T-helper 9 cell (primary cell): ENCODE measurements at regions not wholly inside any gene's neighbourhood (a gene's known extent, or its start where the extent isn't known, plus 50 kb on each side); places are given as distances from the start of the nearest gene placed in this dataset.
"Not testable (repeated sequence)": the region's sequence is repeated elsewhere in the genome, so short reads cannot be mapped to it uniquely, and the experiment has no call there.

Source experiments
- DNase-seq: peaks from one replicate; pipeline ENCODE4 v3.0.0-alpha.2; 2020

- no peak for DNase-seq
Observed at GRCh38 chr3:14252321-14253021, 73.9 kb downstream of the LSM3 start.

GRCh38 chr3:14253022-14253706 is 74.5 kb downstream of the LSM3 start:
- DNase-seq = no peak

- DNase-seq = no peak
Observed at GRCh38 chr3:14253707-14254382, 75.2 kb downstream of the LSM3 start.

DNA sequence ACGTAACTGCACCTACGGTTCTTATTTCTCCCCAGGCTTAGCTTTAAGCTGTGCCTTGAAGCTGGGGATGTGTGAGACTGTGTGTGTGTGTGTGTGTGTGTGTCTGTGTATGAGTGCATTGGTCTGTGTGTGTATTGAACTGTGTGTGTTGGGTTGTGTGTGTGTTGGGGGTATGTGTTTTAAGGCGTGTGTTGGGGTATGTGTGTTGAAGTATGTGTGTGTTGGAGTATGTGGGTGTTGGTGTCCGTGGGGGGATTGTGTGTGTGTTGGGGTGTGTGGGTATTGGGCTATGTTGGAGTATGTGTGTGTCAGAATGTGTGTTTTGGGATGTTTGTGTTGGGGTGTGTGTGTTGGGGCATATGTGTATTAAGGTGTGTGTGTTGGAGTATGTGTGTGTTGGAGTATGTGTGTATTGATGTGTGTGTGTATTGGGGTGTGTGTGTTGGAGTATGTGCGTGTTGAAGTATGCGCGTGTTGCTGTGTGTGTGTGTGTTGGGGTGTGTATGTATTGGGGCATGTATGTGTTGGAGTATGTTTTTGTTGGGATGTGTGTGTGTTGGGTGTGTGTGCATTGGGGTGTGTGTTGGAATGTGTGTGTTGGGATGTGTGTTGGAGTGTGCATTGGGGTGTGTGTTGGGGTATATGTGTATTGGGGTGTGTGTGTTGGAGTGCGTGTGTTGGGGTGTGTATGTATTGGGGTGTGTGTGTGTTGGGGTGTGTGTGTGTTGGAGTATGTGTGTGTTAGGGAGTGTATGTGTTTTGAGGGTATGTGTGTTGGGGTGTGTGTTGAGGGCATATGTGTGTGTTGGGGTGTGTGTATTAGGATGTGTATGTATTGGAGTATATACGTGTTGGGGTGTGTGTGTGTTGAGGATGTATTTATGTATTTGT is 76.4 kb downstream of the LSM3 start:
- no peak for DNase-seq

GRCh38 chr3:14256046-14256445 is 77.4 kb downstream of the LSM3 start:
- DNase-seq = no peak

- DNase-seq = no peak
Observed at GRCh38 chr3:14256561-14257342, 78.1 kb downstream of the LSM3 start.

- no peak for DNase-seq
Observed at GRCh38 chr3:14258906-14259904, 80.6 kb downstream of the LSM3 start.

GRCh38 chr3:14260463-14260862 is 81.8 kb downstream of the LSM3 start:
- DNase-seq = no peak

GRCh38 chr3:14261229-14261628 is 82.6 kb downstream of the LSM3 start:
- DNase-seq = peak; percentile 78

DNA sequence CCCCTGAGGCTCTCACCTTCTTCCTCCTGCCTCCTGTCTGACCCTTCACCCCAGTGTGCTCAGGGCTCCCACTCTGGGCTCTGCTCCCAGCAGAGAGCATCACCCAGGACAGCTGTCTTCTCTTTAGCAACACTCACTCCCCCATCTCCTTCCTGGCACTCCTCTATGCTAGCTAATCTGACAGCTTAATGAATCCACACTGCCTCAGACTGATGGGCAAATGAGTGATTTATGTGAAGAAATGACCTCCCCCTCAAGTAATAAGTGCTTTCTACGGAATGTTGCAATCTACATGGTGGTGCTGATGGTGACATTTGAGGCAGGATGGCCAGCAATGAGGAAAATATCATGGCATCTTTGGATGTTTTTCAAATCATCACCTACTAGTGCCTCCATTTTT is 83.6 kb downstream of the LSM3 start:
- no peak for DNase-seq

DNA sequence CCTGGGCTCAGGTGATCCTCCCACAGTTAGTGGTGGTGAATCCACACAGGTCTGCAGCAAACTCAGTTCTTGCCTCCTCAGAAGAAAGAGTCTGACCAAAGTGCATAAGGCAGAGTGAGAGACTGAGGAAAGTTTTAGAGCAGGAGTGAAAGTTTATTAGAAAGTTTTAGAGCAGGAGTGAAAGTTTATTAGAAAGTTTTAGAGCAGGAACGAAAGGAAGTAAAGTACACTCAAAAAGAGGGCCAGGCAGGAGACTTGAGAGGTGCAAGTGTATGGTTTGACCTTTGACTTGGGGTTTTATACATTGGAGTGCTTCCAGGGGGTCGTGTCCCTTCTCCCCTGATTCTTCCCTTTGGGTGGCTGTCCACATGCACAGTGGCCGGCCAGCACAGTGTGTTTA is 84.2 kb downstream of the LSM3 start:
- DNase-seq = no peak

GRCh38 chr3:14263317-14264005 is 84.8 kb downstream of the LSM3 start:
- DNase-seq = no peak

- no peak for DNase-seq
Observed at GRCh38 chr3:14265246-14265962, 86.8 kb downstream of the LSM3 start.

GRCh38 chr3:14266361-14266760 is 87.7 kb downstream of the LSM3 start:
- no peak for DNase-seq

- DNase-seq = no peak
Observed at GRCh38 chr3:14267976-14268375, 89.4 kb downstream of the LSM3 start.

DNA sequence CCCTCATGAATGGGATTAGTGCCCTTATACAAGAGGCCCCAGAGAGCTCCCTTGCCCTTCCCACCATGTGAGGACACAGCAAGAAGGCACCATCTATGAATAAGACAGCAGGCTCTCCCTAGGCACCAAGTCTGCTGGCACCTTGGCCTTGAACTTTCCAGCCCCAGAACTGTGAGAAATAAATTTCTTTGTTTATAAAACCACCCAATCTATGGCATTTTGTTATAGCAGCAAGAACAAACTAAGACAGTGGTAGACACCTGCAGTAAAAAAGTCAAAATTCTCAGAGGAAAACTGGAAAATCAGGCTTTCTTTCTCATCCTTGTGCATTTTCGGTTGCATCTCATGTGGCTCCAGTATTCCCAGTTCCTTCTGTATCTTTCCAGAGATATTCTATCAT is 90.3 kb downstream of the LSM3 start:
- no peak for DNase-seq

- not testable (repeated sequence) for DNase-seq
Observed at GRCh38 chr3:14272041-14272958, 93.7 kb downstream of the LSM3 start.

DNA sequence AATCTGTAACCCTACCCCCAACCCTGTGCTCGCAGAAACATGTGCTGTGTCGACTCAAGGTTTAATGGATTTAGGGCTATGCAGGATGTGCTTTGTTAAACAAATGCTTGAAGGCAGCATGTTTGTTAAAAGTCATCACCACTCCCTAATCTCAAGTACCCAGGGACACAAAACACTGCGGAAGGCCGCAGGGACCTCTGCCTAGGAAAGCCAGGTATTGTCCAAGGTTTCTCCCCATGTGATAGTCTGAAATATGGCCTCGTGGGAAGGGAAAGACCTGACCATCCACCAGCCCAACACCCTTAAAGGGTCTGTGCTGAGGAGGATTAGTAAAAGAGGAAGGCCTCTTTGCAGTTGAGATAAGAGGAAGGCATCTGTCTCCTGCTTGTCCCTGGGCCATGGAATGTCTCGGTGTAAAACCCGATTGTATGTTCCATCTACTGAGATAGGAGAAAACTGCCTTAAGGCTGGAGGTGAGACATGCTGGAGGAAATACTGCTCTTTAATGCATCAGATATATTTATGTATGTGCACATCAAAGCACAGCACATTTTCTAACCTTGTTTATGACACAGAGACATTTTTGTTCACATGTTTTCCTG is 94.4 kb downstream of the LSM3 start:
- not testable (repeated sequence) for DNase-seq
